GM23338 (cell line): ENCODE measurements at regions not wholly inside any gene's neighbourhood (a gene's known extent, or its start where the extent isn't known, plus 50 kb on each side); places are given as distances from the start of the nearest gene placed in this dataset.

Source experiments
- ATAC-seq: fragments of 200-7000 bp; cut with Tn5 transposase; 3 replicates; pipeline ENCODE4 v1.9.1; 2020
- DNase-seq: peaks from one replicate; pipeline ENCODE4 v3.0.0-alpha.2; 2015; ENCODE audit warnings: low spot score
- H2AFZ ChIP-seq: fragments of 200-600 bp; sonication (generic); 2 replicates; pipeline ENCODE4 v1.8.0; 2016; ENCODE audit warnings: antibody characterized with exemption, mild to moderate bottlenecking, moderate library complexity
- H3F3A ChIP-seq: fragments of 200-600 bp; sonication (generic); replicated peaks from 2 replicates; pipeline ENCODE4 v1.8.0; 2017; ENCODE audit warnings: antibody characterized with exemption, mixed run types, low read depth
- H3K27ac ChIP-seq: fragments of 200-600 bp; sonication (generic); 2 replicates; pipeline ENCODE4 v1.6.1; 2016; ENCODE audit warnings: low read depth
- H3K27me3 ChIP-seq: fragments of 200-600 bp; sonication (generic); 2 replicates; pipeline ENCODE4 v1.8.0; 2016; ENCODE audit warnings: mild to moderate bottlenecking, mixed run types, moderate library complexity; ENCODE audit not compliant: insufficient read depth
- H3K36me3 ChIP-seq: fragments of 200-600 bp; sonication (generic); 2 replicates; pipeline ENCODE4 v1.8.0; 2016; ENCODE audit warnings: mild to moderate bottlenecking; ENCODE audit not compliant: insufficient read depth
- H3K4me1 ChIP-seq: fragments of 200-600 bp; sonication (generic); 2 replicates; pipeline ENCODE4 v1.8.0; 2016; ENCODE audit warnings: mild to moderate bottlenecking, moderate library complexity; ENCODE audit not compliant: insufficient read depth
- H3K4me2 ChIP-seq: fragments of 200-600 bp; sonication (generic); 2 replicates; pipeline ENCODE4 v1.7.1; 2017; ENCODE audit warnings: mixed run types
- H3K4me3 ChIP-seq: fragments of 200-600 bp; sonication (generic); 2 replicates; pipeline ENCODE4 v1.6.1; 2016; ENCODE audit warnings: mixed run types
- H3K79me2 ChIP-seq: fragments of 200-600 bp; sonication (generic); replicated peaks from 2 replicates; pipeline ENCODE4 v1.8.0; 2017; ENCODE audit warnings: mild to moderate bottlenecking; ENCODE audit not compliant: insufficient read depth
- H3K9me2 ChIP-seq: fragments of 200-600 bp; sonication (generic); 2 replicates; pipeline ENCODE4 v1.8.0; 2017; ENCODE audit not compliant: insufficient read depth
- H4K20me1 ChIP-seq: fragments of 200-600 bp; sonication (generic); replicated peaks from 2 replicates; pipeline ENCODE4 v1.8.0; 2017; ENCODE audit warnings: mild to moderate bottlenecking; ENCODE audit not compliant: insufficient read depth
- H3K27ac Mint-ChIP-seq: 2 replicates; pipeline ENCODE4 v1.8.0; 2020; ENCODE audit warnings: inconsistent platforms, mild to moderate bottlenecking, moderate library complexity, mixed read lengths
- H3K27me3 Mint-ChIP-seq: 3 replicates; pipeline ENCODE4 v1.8.0; 2022; ENCODE audit warnings: low read depth, mild to moderate bottlenecking, moderate library complexity, mixed read lengths, inconsistent platforms; ENCODE audit not compliant: insufficient read depth, poor library complexity
- H3K36me3 Mint-ChIP-seq: 3 replicates; pipeline ENCODE4 v1.8.0; 2021; ENCODE audit warnings: low read depth, mild to moderate bottlenecking, inconsistent platforms, moderate library complexity, mixed read lengths
- H3K4me1 Mint-ChIP-seq: 3 replicates; pipeline ENCODE4 v1.8.0; 2020; ENCODE audit warnings: mild to moderate bottlenecking, inconsistent platforms, mixed read lengths
- H3K4me3 Mint-ChIP-seq: 3 replicates; pipeline ENCODE4 v1.8.0; 2021; ENCODE audit warnings: moderate library complexity, mild to moderate bottlenecking, inconsistent platforms, mixed read lengths
- H3K9me3 Mint-ChIP-seq: 3 replicates; pipeline ENCODE4 v1.8.0; 2020; ENCODE audit warnings: moderate library complexity, mild to moderate bottlenecking, inconsistent platforms, mixed read lengths
- CREB1 ChIP-seq: fragments of 250-450 bp; sonication (Bioruptor Pico); IDR thresholded peaks from 2 replicates; pipeline ENCODE4 v1.5.0; 2020; ENCODE audit warnings: low read depth, mild to moderate bottlenecking, moderate library complexity
- ETS1 ChIP-seq: IDR thresholded peaks from 2 replicates; pipeline ENCODE4 v1.6.1; 2016; ENCODE audit warnings: antibody characterized with exemption
- EZH2 ChIP-seq: fragments of 200-600 bp; sonication (generic); IDR thresholded peaks from one replicate; pipeline ENCODE4 v1.8.0; 2017; ENCODE audit warnings: antibody characterized with exemption, mild to moderate bottlenecking, low read depth; ENCODE audit not compliant: unreplicated experiment
- EZH2phosphoT487 ChIP-seq: fragments of 200-600 bp; sonication (generic); IDR thresholded peaks from one replicate; pipeline ENCODE4 v1.8.1; 2018; ENCODE audit warnings: antibody characterized with exemption; ENCODE audit not compliant: unreplicated experiment
- NANOG ChIP-seq: IDR thresholded peaks from 2 replicates; pipeline ENCODE4 v1.6.1; 2016; ENCODE audit warnings: antibody characterized with exemption, borderline replicate concordance
- POLR2AphosphoS5 ChIP-seq: IDR thresholded peaks from 2 replicates; pipeline ENCODE4 v1.6.1; 2016; ENCODE audit warnings: antibody characterized with exemption, low read depth
- REST ChIP-seq: IDR thresholded peaks from one replicate; pipeline ENCODE4 v1.6.1; 2018; ENCODE audit warnings: antibody characterized with exemption; ENCODE audit not compliant: unreplicated experiment
- STAT1 ChIP-seq: IDR thresholded peaks from one replicate; pipeline ENCODE4 v1.6.1; 2016; ENCODE audit warnings: antibody characterized with exemption; ENCODE audit not compliant: unreplicated experiment
- ZNF114 ChIP-seq: fragments of 250-450 bp; sonication (Bioruptor Pico); IDR thresholded peaks from 2 replicates; pipeline ENCODE4 v1.5.0; 2020; ENCODE audit warnings: mild to moderate bottlenecking, moderate library complexity
- ZNF331 ChIP-seq: fragments of 250-450 bp; sonication (Bioruptor Pico); IDR thresholded peaks from 2 replicates; pipeline ENCODE4 v1.5.0; 2020; ENCODE audit warnings: low read depth, mild to moderate bottlenecking, moderate library complexity
- ZNF462 ChIP-seq: fragments of 250-450 bp; sonication (Bioruptor Pico); IDR thresholded peaks from 2 replicates; pipeline ENCODE4 v1.5.0; 2020; ENCODE audit warnings: mild to moderate bottlenecking, moderate library complexity

- H2AFZ ChIP-seq: no peak overlapping the region
- no peak overlapping the region for H3K27ac Mint-ChIP-seq
- no peaks in the 10 kb centered on the region for H3K36me3 Mint-ChIP-seq
Observed at GRCh38 chr5:105903069-105903468, 1767.7 kb downstream of the EFNA5 start.

More at GRCh38 chr5:105903069-105903468, 1767.7 kb downstream of the EFNA5 start:
- no peak overlapping the region for H3K4me2 ChIP-seq
- no peak for TF ChIP-seq POLR2AphosphoS5
- no peak for TF ChIP-seq CREB1 (CRISPR knock-in tag)
- no peak for TF ChIP-seq NANOG
- TF ChIP-seq STAT1: no peak
- TF ChIP-seq EZH2phosphoT487: no peak
- TF ChIP-seq ZNF462 (CRISPR knock-in tag): no peak
- TF ChIP-seq ZNF331 (CRISPR knock-in tag): no peak
- no peak for TF ChIP-seq ETS1
- TF ChIP-seq EZH2: no peak
- TF ChIP-seq ZNF114 (CRISPR knock-in tag): no peak
- TF ChIP-seq REST: no peak
- H3K79me2 ChIP-seq: no peaks in the 10 kb centered on the region
- no peak overlapping the region for H3K27ac ChIP-seq
- H3F3A ChIP-seq: no peaks in the 10 kb centered on the region
- no peak for ATAC-seq
- H3K4me1 ChIP-seq: no peaks in the 10 kb centered on the region
- no peaks in the 10 kb centered on the region for H3K9me2 ChIP-seq
- H3K36me3 ChIP-seq: no peaks in the 10 kb centered on the region
- Mint-ChIP-seq H3K9me3 (no peaks in the 10 kb centered on the region), H3K4me3 (no peak overlapping the region), H3K27me3 (no peaks in the 10 kb centered on the region), H3K4me1 (peaks cover 8% of the 10 kb centered on the region; the same call in 2 of the 3 replicates)
- H4K20me1 ChIP-seq: no peaks in the 10 kb centered on the region
- H3K27me3 ChIP-seq: no peaks in the 10 kb centered on the region
- no peak overlapping the region for H3K4me3 ChIP-seq
- DNase-seq: no peak
